GM23338 (cell line): ENCODE measurements at regions not wholly inside any gene's neighbourhood (a gene's known extent, or its start where the extent isn't known, plus 50 kb on each side); places are given as distances from the start of the nearest gene placed in this dataset.

ENCODE experiments used
- CREB1 ChIP-seq: fragments of 250-450 bp; sonication (Bioruptor Pico); IDR thresholded peaks from 2 replicates; pipeline ENCODE4 v1.5.0; 2020; ENCODE audit warnings: low read depth, mild to moderate bottlenecking, moderate library complexity
- CTCF ChIP-seq, 2 experiments: fragments of 200-600 bp in 1 of 2; sonication (generic) in 1 of 2; conservative IDR thresholded peaks; 2 replicates each; pipeline versions ENCODE4 v1.5.1 to v1.6.1; 2016 to 2017; ENCODE audit warnings: antibody characterized with exemption in 2 of 2, low read depth in 2 of 2, mild to moderate bottlenecking in 2 of 2, moderate library complexity in 1 of 2
- EZH2 ChIP-seq: fragments of 200-600 bp; sonication (generic); IDR thresholded peaks from one replicate; pipeline ENCODE4 v1.8.0; 2017; ENCODE audit warnings: antibody characterized with exemption, mild to moderate bottlenecking, low read depth; ENCODE audit not compliant: unreplicated experiment
- EZH2phosphoT487 ChIP-seq: fragments of 200-600 bp; sonication (generic); IDR thresholded peaks from one replicate; pipeline ENCODE4 v1.8.1; 2018; ENCODE audit warnings: antibody characterized with exemption; ENCODE audit not compliant: unreplicated experiment
- POLR2AphosphoS5 ChIP-seq: IDR thresholded peaks from 2 replicates; pipeline ENCODE4 v1.6.1; 2016; ENCODE audit warnings: antibody characterized with exemption, low read depth
- STAT1 ChIP-seq: IDR thresholded peaks from one replicate; pipeline ENCODE4 v1.6.1; 2016; ENCODE audit warnings: antibody characterized with exemption; ENCODE audit not compliant: unreplicated experiment

GRCh38 chr4:81622028-81622427 lies 150.3 kb upstream of the RASGEF1B start:
- no peak for TF ChIP-seq CREB1 (CRISPR knock-in tag)
- no peak for TF ChIP-seq CTCF (conservative IDR thresholded peaks at IDR 0.05; ENCODE audit: low read depth in 2 of 2)
- no peak for TF ChIP-seq STAT1
- TF ChIP-seq EZH2: no peak
- no peak for TF ChIP-seq POLR2AphosphoS5
- no peak for TF ChIP-seq EZH2phosphoT487
